ENCODE measurements at regions not wholly inside any gene's neighbourhood (a gene's known extent, or its start where the extent isn't known, plus 50 kb on each side); places are given as distances from the start of the nearest gene placed in this dataset.

DNA sequence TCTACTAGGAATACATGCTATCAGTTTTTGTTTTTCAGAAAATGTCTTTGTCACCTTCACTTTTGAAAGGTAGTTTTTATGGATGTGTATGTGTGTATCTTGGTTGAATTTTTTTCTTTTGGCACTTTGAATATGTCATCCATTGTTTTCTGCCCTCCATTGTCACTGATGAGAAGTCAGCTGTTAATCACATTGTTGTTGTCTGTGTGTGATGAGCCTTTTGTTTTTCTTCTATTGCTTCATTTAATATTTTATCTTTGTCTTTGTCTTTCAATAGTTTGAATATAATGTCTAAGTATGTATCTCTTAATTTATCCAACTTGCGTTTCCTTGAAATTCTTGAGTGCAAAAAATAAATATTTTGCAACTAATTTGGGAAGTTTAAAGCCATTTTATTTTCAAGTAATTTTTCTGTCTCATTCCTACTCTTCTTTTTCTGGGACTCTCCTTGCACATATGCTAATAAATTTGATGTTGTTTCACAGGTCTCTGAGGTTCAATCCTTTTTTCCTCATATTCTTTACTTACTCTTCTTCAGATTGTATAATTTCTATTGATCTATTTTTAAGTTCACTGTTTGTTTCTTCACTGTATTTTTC lies 546.9 kb upstream of the GHITM start:
- no peak for DNase-seq

- no peak for DNase-seq
These were observed 535.6 kb upstream of the GHITM start for GRCh38 chr10:83603708-83604107.

GRCh38 chr10:83605783-83606630 lies 533.3 kb upstream of the GHITM start:
- DNase-seq, result no peak

DNA sequence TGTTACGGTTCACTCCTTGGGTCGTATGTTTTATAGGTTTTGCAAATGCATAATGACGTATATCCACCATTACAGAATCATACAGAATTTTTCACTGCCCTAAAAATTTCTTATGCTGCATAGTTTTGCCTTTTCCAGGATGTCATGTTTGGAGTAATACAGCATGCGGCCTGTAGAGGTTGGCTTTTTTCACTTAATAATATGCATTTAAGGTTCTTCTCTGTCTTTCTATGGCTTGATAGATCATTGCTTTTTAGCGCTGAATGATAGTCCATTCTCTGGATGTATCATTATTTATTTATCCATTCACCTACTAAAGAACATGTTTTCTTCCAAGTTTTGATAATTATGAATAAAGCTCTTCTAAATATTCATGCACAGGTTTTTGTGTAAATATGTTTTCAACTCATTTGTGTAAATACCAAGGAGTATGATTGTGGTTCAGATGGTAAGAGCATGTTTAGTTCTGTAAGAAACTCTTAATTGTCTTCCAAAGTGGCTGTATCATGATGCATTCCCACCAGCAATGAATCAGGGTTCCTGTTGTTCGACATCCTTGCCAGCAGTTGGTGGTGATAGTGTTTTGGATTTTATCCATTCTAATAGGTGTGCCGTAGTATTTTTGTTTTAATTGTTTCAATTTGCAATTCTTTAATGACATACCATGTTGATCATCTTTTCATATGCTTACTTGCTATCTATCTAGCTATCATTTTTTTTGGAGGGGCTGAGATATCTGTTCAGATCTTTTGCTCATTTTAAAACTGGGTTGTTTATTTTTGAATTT lies 531.2 kb upstream of the GHITM start:
- DNase-seq, result no peak

DNA sequence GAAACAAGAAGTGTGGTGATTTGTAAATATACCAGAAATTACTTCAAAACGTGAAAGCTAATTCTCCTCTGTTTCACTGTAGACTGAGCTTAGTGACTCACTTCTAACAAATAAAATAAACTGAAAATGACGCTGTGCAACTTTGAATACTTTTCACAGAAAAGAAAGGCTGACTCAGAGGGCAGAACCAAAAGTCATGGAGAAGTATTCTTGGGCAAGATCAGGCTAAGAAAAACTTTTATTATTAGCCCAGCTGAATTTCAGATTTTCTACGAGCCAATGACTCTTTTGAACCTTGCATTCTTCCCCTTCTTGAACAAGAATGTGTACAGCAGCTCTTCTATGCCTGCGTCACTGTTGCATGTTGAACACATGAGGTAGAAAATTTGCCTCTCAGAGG lies 527.3 kb upstream of the GHITM start:
- no peak for DNase-seq

- DNase-seq, result no peak
These were observed 526.6 kb upstream of the GHITM start for GRCh38 chr10:83612746-83613145.

- DNase-seq, result no peak
These were observed 522.1 kb upstream of the GHITM start for GRCh38 chr10:83617172-83617571.

GRCh38 chr10:83617692-83618545 lies 521.4 kb upstream of the GHITM start:
- no peak for DNase-seq

GRCh38 chr10:83625831-83626360 lies 513.4 kb upstream of the GHITM start:
- no peak for DNase-seq

- DNase-seq, result no peak
These were observed 506.6 kb upstream of the GHITM start for GRCh38 chr10:83632701-83633100.

GRCh38 chr10:83633547-83633946 lies 505.8 kb upstream of the GHITM start:
- no peak for DNase-seq

DNA sequence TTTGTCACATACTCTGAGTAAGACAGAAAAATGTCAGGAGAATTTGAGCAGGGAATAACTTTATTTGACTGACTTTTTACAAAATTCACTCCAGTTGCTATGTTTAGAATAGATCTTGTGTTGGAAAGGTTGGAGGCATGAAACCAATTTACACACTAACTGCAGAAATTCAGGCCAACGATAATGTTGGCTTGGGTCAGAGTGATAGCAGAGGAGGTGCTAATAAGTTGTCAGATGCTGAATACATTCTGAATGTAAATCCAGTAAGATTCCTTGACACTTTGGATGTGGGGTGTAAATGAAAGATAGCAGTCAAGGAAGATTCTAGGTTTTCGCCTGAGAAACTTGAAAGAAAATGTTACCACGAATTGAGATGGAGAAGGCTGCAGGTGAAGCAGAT lies 502.5 kb upstream of the GHITM start:
- DNase-seq, result no peak

- DNase-seq, result no peak
These were observed 491.8 kb upstream of the GHITM start for GRCh38 chr10:83647526-83647925.

DNA sequence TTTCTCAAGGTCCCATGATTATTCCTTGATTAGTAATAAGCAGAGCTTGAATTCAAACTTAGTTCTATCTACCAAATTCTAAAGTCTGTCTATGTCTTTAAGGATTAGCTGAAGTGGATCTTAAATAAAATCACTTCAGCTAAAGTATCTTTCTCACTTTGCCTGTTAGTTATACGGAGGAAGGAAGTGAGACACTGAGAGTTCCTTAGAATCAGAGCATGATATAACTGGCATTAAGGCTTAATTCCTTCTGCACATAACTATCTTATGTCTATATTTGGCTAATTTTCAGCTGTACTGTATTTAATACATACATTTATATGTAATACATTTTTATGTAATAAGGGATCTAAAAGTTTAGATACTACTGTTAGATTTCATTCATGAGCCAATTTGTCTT lies 491.1 kb upstream of the GHITM start:
- DNase-seq, result no peak

DNA sequence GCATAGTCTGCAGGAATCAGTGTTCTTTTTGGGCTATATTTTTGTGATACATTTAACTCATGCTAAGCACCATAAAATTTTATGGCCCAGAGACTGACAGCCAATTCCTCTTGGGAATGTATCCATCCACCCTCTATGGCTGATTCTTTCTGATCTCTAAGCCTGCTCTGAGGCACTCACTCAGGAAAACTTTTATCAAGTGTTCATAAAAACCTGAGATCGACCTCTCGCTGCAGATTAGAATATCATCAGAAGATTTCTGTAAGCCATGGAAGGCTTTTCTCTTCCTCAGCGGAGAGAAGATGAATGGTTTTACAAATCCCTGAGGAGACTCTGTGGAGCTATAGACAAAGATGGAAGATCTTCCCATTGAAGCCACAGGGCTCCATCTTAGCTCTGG lies 489.8 kb upstream of the GHITM start:
- DNase-seq, result no peak

GRCh38 chr10:83654689-83655088 lies 484.6 kb upstream of the GHITM start:
- DNase-seq, result no peak

DNA sequence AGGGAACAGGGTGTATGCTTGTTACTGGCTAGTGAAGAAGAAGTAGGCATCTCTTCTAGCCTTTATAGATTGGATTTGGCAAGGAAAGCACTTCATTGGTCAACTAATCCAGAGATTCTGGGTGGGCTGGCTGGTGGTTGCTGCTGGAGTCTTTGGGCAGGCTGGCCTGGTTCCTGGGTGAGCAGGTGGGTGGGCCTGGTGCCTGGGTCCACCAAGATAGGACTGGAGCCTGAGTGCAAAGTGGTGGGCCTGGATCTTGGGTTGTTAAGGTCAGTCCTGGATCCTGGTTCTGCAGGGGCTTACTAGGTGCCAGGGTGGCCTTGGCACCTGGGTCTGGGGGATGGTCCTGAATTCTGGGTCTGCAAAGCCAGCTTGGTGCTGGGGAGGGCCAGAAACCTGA lies 482.4 kb upstream of the GHITM start:
- no peak for DNase-seq

GRCh38 chr10:83657487-83657886 lies 481.8 kb upstream of the GHITM start:
- no peak for DNase-seq

DNA sequence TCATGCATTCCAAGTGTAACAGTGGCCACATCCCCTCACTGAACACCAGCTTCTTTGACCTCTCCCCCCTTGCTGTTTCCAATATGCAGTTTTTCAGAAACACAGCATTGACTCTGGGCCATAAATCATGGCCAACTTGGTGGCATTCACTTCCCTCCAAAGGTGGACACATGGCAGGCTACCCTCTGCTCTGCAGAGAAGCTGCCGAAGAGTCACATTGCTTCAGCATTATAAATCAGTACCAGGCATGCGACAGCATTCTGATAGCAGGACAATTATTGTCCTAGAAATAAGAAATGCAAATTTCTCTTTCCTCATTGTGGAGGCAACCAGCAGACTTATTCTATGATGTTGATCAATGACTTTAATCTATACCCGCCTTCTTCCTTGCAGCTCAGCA lies 475.4 kb upstream of the GHITM start:
- DNase-seq, result no peak

DNA sequence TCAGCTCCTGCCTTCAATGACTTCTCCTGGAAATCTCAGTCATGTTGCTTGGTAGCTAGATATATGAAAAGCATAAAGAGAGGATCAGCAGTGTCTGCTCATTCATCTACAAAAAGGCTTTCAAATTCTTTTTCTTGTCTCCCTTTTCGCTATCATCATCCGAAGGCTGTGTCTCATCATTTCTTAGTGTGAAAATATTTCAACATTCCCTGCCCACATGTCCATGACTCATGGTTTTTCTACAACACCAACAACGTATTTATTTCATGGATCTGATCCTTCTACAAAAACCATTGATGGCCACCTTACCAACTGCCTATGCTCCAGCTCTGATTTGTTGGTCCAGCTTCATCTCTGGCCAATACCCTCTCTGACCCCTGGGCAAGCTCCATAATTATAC lies 472.5 kb upstream of the GHITM start:
- DNase-seq, result no peak

- no peak for DNase-seq
These were observed 471.7 kb upstream of the GHITM start for GRCh38 chr10:83667594-83667993.

- no peak for DNase-seq
These were observed 466.0 kb upstream of the GHITM start for GRCh38 chr10:83673316-83673715.

DNA sequence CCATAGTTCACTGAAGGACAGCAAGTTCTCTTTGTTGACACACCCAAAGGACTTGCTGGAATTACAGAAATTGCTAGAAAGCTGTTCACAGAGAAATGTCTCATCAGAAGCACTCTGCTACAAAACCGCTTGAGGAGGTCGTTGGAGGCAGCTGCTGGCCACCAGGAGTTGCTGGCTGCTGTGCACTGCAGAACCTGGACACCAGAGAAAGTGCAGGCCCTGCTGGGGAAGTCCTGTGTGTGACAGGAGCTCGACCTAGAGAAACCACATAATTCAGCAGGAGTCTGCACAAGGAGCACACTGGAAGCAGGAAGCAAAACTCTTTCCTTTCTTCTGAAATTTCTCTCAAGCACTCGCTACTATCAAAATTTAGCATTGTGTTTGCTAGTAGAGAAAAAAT lies 461.5 kb upstream of the GHITM start:
- DNase-seq, result no peak

All from SHP77 treated with DMSO at 0.1 percent for 48 hours (cell line).